Activated naive CD4-positive, alpha-beta T cell treated with anti-CD3 and anti-CD28 coated beads for 36 hours (primary cell): ENCODE measurements at regions not wholly inside any gene's neighbourhood (a gene's known extent, or its start where the extent isn't known, plus 50 kb on each side); places are given as distances from the start of the nearest gene placed in this dataset.
"Not testable (repeated sequence)": the region's sequence is repeated elsewhere in the genome, so short reads cannot be mapped to it uniquely, and the experiment has no call there.

Experiments
- CTCF ChIA-PET: fragments of 350-600 bp; sonication (Branson Sonifier 250); formaldehyde crosslinking; loops from one replicate; lab custom pipeline; 2021; ENCODE audit warnings: antibody characterized with exemption; lab: Charles Lee
- DNase-seq: peaks from one replicate; pipeline ENCODE4 v3.0.0-alpha.2; 2020
- H3K27ac Mint-ChIP-seq: one replicate; pipeline ENCODE4 v1.8.0; 2021; ENCODE audit warnings: mild to moderate bottlenecking, mixed read lengths
- H3K27me3 Mint-ChIP-seq: one replicate; pipeline ENCODE4 v1.8.0; 2021; ENCODE audit warnings: low read depth, mixed read lengths
- H3K36me3 Mint-ChIP-seq: one replicate; pipeline ENCODE4 v1.8.0; 2021; ENCODE audit warnings: low read depth, mixed read lengths
- H3K4me1 Mint-ChIP-seq: one replicate; pipeline ENCODE4 v1.8.0; 2021; ENCODE audit warnings: low read depth, mixed read lengths
- H3K4me3 Mint-ChIP-seq: one replicate; pipeline ENCODE4 v1.8.0; 2021; ENCODE audit warnings: mild to moderate bottlenecking, moderate library complexity, mixed read lengths
- H3K9me3 Mint-ChIP-seq: one replicate; pipeline ENCODE4 v1.8.0; 2021; ENCODE audit warnings: mixed read lengths
- intact Hi-C: fragments of 100-400 bp; cut with micrococcal nuclease; formaldehyde crosslinking; loops from one replicate; pipeline ENCODE4 v1.15.1; 2023

GRCh38 chr2:185585165-185585564 lies 153.4 kb upstream of the FSIP2 start:
- intact Hi-C loops, H3K4me3 Mint-ChIP-seq, H3K27me3 Mint-ChIP-seq, DNase-seq, H3K27ac Mint-ChIP-seq, H3K36me3 Mint-ChIP-seq, H3K4me1 Mint-ChIP-seq, CTCF ChIA-PET: not testable (repeated sequence)
- H3K9me3 Mint-ChIP-seq, result peaks cover 12% of the 10 kb centered on the region

GRCh38 chr2:185591276-185591675 lies 147.3 kb upstream of the FSIP2 start:
- H3K9me3 Mint-ChIP-seq, H3K4me1 Mint-ChIP-seq, H3K27ac Mint-ChIP-seq, CTCF ChIA-PET, H3K36me3 Mint-ChIP-seq, H3K27me3 Mint-ChIP-seq, H3K4me3 Mint-ChIP-seq, DNase-seq, intact Hi-C loops: not testable (repeated sequence)

GRCh38 chr2:185607945-185608344 lies 130.7 kb upstream of the FSIP2 start:
- Mint-ChIP-seq H3K4me1 (no peaks in the 10 kb centered on the region), H3K4me3 (no peak overlapping the region), H3K27me3 (no peaks in the 10 kb centered on the region), H3K27ac (no peak overlapping the region), H3K9me3 (peaks cover 2% of the 10 kb centered on the region), H3K36me3 (no peaks in the 10 kb centered on the region)
- DNase-seq, result no peak
- intact Hi-C loops, result no loop called here
- CTCF ChIA-PET, result no interaction called here

- Mint-ChIP-seq H3K27me3 (no peaks in the 10 kb centered on the region), H3K27ac (no peak overlapping the region), H3K4me3 (no peak overlapping the region), H3K4me1 (no peaks in the 10 kb centered on the region), H3K36me3 (no peaks in the 10 kb centered on the region), H3K9me3 (peaks cover 2% of the 10 kb centered on the region)
- CTCF ChIA-PET, result interaction anchor here (0.8 kb wide), 1 partner anchor 908 kb away, joined by 3 read pairs; no protein-coding TSS in a partner anchor
- intact Hi-C loops, result no loop called here
- DNase-seq, result no peak
Measured at GRCh38 chr2:185608799-185609198, 129.8 kb upstream of the FSIP2 start.

- no peak for DNase-seq
- H3K27ac Mint-ChIP-seq, result no peak overlapping the region
- H3K9me3 Mint-ChIP-seq, result peaks cover 3% of the 10 kb centered on the region
- intact Hi-C loops, result no loop called here
- H3K27me3 Mint-ChIP-seq, result no peaks in the 10 kb centered on the region
- CTCF ChIA-PET, result no interaction called here
- H3K36me3 Mint-ChIP-seq, result no peaks in the 10 kb centered on the region
- H3K4me1 Mint-ChIP-seq, result no peaks in the 10 kb centered on the region
- no peak overlapping the region for H3K4me3 Mint-ChIP-seq
Measured at GRCh38 chr2:185610301-185610700, 128.3 kb upstream of the FSIP2 start.

- H3K4me3 Mint-ChIP-seq, result no peak overlapping the region
Measured at GRCh38 chr2:185618625-185619024, 120.0 kb upstream of the FSIP2 start.

GRCh38 chr2:185625604-185626003 lies 113.0 kb upstream of the FSIP2 start:
- Mint-ChIP-seq H3K27ac (no peak overlapping the region), H3K9me3 (no peaks in the 10 kb centered on the region), H3K27me3 (no peaks in the 10 kb centered on the region), H3K4me3 (no peak overlapping the region), H3K36me3 (no peaks in the 10 kb centered on the region), H3K4me1 (no peaks in the 10 kb centered on the region)
- no peak for DNase-seq
- CTCF ChIA-PET, result no interaction called here
- intact Hi-C loops, result loop anchor here (10.0 kb wide), 1 partner anchor 629 kb away; no protein-coding TSS in a partner anchor

More at GRCh38 chr2:185618625-185619024, 120.0 kb upstream of the FSIP2 start:
- no peaks in the 10 kb centered on the region for H3K27me3 Mint-ChIP-seq
- CTCF ChIA-PET, result no interaction called here
- peaks cover 4% of the 10 kb centered on the region for H3K9me3 Mint-ChIP-seq
- H3K27ac Mint-ChIP-seq, result no peak overlapping the region
- intact Hi-C loops, result no loop called here
- no peak for DNase-seq
- no peaks in the 10 kb centered on the region for H3K36me3 Mint-ChIP-seq
- no peaks in the 10 kb centered on the region for H3K4me1 Mint-ChIP-seq

- Mint-ChIP-seq H3K4me1 (no peaks in the 10 kb centered on the region), H3K9me3 (no peaks in the 10 kb centered on the region), H3K4me3 (no peak overlapping the region), H3K27ac (no peak overlapping the region), H3K27me3 (no peaks in the 10 kb centered on the region), H3K36me3 (no peaks in the 10 kb centered on the region)
- intact Hi-C loops, result loop anchor here (10.0 kb wide), 1 partner anchor 626 kb away; no protein-coding TSS in a partner anchor
- DNase-seq, result peak; percentile 8
- CTCF ChIA-PET, result interaction anchor here (0.7 kb wide), 1 partner anchor 597 kb away, joined by 3 read pairs; no protein-coding TSS in a partner anchor
Measured at GRCh38 chr2:185628985-185629384, 109.6 kb upstream of the FSIP2 start.

GRCh38 chr2:185633621-185634020 lies 105.0 kb upstream of the FSIP2 start:
- no peak overlapping the region for H3K4me3 Mint-ChIP-seq
- no peak overlapping the region for H3K27ac Mint-ChIP-seq
- H3K9me3 Mint-ChIP-seq, result no peaks in the 10 kb centered on the region
- H3K4me1 Mint-ChIP-seq, result no peaks in the 10 kb centered on the region
- H3K27me3 Mint-ChIP-seq, result no peaks in the 10 kb centered on the region
- H3K36me3 Mint-ChIP-seq, result no peaks in the 10 kb centered on the region
- intact Hi-C loops, result no loop called here
- CTCF ChIA-PET, result no interaction called here
- DNase-seq, result no peak

- intact Hi-C loops, result no loop called here
- Mint-ChIP-seq H3K36me3 (no peaks in the 10 kb centered on the region), H3K9me3 (no peaks in the 10 kb centered on the region), H3K4me3 (no peak overlapping the region), H3K27ac (no peak overlapping the region), H3K27me3 (no peaks in the 10 kb centered on the region), H3K4me1 (no peaks in the 10 kb centered on the region)
- CTCF ChIA-PET, result no interaction called here
- DNase-seq, result no peak
Measured at GRCh38 chr2:185638771-185639170, 99.8 kb upstream of the FSIP2 start.

GRCh38 chr2:185640588-185640987 lies 98.0 kb upstream of the FSIP2 start:
- H3K4me3 Mint-ChIP-seq, result no peak overlapping the region
- no peak overlapping the region for H3K27ac Mint-ChIP-seq
- intact Hi-C loops, result no loop called here
- DNase-seq, result no peak
- H3K4me1 Mint-ChIP-seq, result no peaks in the 10 kb centered on the region
- no peaks in the 10 kb centered on the region for H3K9me3 Mint-ChIP-seq
- H3K36me3 Mint-ChIP-seq, result no peaks in the 10 kb centered on the region
- H3K27me3 Mint-ChIP-seq, result no peaks in the 10 kb centered on the region
- CTCF ChIA-PET, result no interaction called here

- Mint-ChIP-seq H3K9me3 (no peaks in the 10 kb centered on the region), H3K4me1 (no peaks in the 10 kb centered on the region), H3K27ac (no peak overlapping the region), H3K27me3 (no peaks in the 10 kb centered on the region), H3K4me3 (no peak overlapping the region), H3K36me3 (no peaks in the 10 kb centered on the region)
- no peak for DNase-seq
- CTCF ChIA-PET, result no interaction called here
- intact Hi-C loops, result no loop called here
Measured at GRCh38 chr2:185643434-185643833, 95.2 kb upstream of the FSIP2 start.

GRCh38 chr2:185644828-185645227 lies 93.8 kb upstream of the FSIP2 start:
- DNase-seq, result no peak
- intact Hi-C loops, result no loop called here
- no peaks in the 10 kb centered on the region for H3K9me3 Mint-ChIP-seq
- no peaks in the 10 kb centered on the region for H3K36me3 Mint-ChIP-seq
- no peaks in the 10 kb centered on the region for H3K4me1 Mint-ChIP-seq
- H3K27ac Mint-ChIP-seq, result no peak overlapping the region
- H3K4me3 Mint-ChIP-seq, result no peak overlapping the region
- H3K27me3 Mint-ChIP-seq, result no peaks in the 10 kb centered on the region
- CTCF ChIA-PET, result interaction anchor here (0.6 kb wide), 1 partner anchor 104 kb away, joined by 3 read pairs; no protein-coding TSS in a partner anchor
